Prostate gland (tissue), 2 donors: ENCODE measurements at regions not wholly inside any gene's neighbourhood (a gene's known extent, or its start where the extent isn't known, plus 50 kb on each side); places are given as distances from the start of the nearest gene placed in this dataset.

Experiments used
- DNase-seq: peaks from one replicate; pipeline ENCODE4 v3.0.0-alpha.2; 2019; ENCODE audit warnings: low spot score
- H3K27ac ChIP-seq, 2 donors: fragments of 200-600 bp; sonication (generic); 2 replicates each; pipeline ENCODE4 v1.5.1; 2017 to 2019
- H3K27me3 ChIP-seq: fragments of 200-600 bp; sonication (generic); replicated peaks from 2 replicates; pipeline ENCODE4 v1.5.1; 2019; ENCODE audit not compliant: insufficient read depth
- H3K36me3 ChIP-seq, 2 donors: fragments of 200-600 bp; sonication (generic); 1 replicate in 1 of 2; 2 replicates in 1 of 2; pipeline versions ENCODE4 v1.5.1 to v1.8.1; 2017 to 2019
- H3K4me1 ChIP-seq: fragments of 200-600 bp; sonication (generic); replicated peaks from 2 replicates; pipeline ENCODE4 v1.5.1; 2019
- H3K4me3 ChIP-seq, 2 donors: fragments of 200-600 bp; sonication (generic); 2 replicates each; pipeline ENCODE4 v1.5.1; 2017 to 2019
- H3K9me3 ChIP-seq: fragments of 200-600 bp; sonication (generic); 2 replicates; pipeline ENCODE4 v1.5.1; 2017
- POLR2A ChIP-seq: fragments of 450-650 bp; IDR thresholded peaks from one replicate; pipeline ENCODE4 v1.6.1; 2016; ENCODE audit warnings: antibody characterized with exemption, mild to moderate bottlenecking
- POLR2AphosphoS5 ChIP-seq: sonication (generic); formaldehyde crosslinking; IDR thresholded peaks from one replicate; pipeline ENCODE4 v1.6.1; 2017; ENCODE audit warnings: antibody characterized with exemption
- WGBS: methylation state at CpG from one replicate; pipeline ENCODE4 v1.1.5; 2018; 5-methylcytosine and 5-hydroxymethylcytosine counted together
- intact Hi-C: fragments of 100-400 bp; cut with DNase I; formaldehyde crosslinking; loops from one replicate; pipeline ENCODE4 v1.14.2; 2022
- TF ChIP-seq, protein P1 (sequence below), 4 experiments: fragments of 200-600 bp in 2 of 4; fragments of 450-650 bp in 2 of 4; sonication (generic) in 2 of 4; IDR thresholded peaks; 1 replicate in 3 of 4; 2 replicates in 1 of 4; pipeline ENCODE4 v1.5.1; 2016 to 2019; ENCODE audit warnings: antibody characterized with exemption in 4 of 4, mild to moderate bottlenecking in 2 of 4, moderate library complexity in 2 of 4

DNA sequence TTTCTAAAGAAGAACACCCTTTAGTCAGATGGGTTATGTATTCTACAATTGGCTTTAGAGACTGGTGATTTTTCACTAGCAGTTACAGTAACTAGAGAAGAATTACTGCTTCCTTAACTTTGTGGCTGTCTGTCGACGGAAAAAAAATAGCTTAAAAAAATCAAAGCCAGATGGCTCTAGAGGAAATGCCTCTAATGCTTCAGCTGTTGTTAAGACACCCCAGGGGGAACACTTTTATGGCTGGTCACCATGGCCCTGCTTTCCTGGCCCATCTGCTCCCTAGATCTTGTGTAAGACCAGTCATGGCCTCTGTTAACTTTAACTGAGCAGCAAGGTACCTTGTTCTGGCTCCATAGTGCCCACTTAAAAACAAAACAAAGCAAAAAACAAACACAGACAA lies 198.6 kb upstream of the PLSCR5 start:
- no peak overlapping the region for H3K27ac ChIP-seq
- no peaks in the 10 kb centered on the region for H3K27me3 ChIP-seq
- H3K4me3 ChIP-seq = no peak overlapping the region
- H3K4me1 ChIP-seq = no peaks in the 10 kb centered on the region
- intact Hi-C loops = no loop called here
- no peaks in the 10 kb centered on the region for H3K9me3 ChIP-seq
- no peaks in the 10 kb centered on the region for H3K36me3 ChIP-seq
- WGBS = 54% methylated on average over 2 of the region's 2 CpGs
- no peak for DNase-seq
- TF ChIP-seq, protein P1, sequence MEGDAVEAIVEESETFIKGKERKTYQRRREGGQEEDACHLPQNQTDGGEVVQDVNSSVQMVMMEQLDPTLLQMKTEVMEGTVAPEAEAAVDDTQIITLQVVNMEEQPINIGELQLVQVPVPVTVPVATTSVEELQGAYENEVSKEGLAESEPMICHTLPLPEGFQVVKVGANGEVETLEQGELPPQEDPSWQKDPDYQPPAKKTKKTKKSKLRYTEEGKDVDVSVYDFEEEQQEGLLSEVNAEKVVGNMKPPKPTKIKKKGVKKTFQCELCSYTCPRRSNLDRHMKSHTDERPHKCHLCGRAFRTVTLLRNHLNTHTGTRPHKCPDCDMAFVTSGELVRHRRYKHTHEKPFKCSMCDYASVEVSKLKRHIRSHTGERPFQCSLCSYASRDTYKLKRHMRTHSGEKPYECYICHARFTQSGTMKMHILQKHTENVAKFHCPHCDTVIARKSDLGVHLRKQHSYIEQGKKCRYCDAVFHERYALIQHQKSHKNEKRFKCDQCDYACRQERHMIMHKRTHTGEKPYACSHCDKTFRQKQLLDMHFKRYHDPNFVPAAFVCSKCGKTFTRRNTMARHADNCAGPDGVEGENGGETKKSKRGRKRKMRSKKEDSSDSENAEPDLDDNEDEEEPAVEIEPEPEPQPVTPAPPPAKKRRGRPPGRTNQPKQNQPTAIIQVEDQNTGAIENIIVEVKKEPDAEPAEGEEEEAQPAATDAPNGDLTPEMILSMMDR (IDR thresholded peaks at IDR 0.05) = no peak
- TF ChIP-seq POLR2AphosphoS5 (no peak), POLR2A (no peak)

DNA sequence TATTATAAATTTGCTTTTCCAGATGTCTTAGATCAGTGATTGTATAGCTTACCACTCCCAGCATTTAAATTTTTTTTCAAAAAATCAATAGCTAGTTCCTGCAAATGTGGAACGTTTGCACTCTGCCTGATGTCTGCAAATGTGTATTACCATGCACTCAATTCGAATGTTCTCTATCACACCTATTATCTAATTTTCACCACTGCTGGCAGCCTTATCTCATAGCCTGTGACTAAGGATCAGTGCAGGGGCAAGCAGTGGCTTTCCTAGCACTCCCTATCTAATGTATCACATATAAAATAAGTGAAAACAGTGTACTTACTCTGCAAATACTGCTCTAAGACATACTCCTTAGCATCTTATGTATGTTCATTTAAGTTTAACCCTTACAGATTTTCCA lies 196.3 kb upstream of the PLSCR5 start:
- TF ChIP-seq POLR2AphosphoS5 (no peak), POLR2A (no peak)
- H3K4me1 ChIP-seq = no peaks in the 10 kb centered on the region
- H3K36me3 ChIP-seq = no peaks in the 10 kb centered on the region
- no peak overlapping the region for H3K4me3 ChIP-seq
- no peaks in the 10 kb centered on the region for H3K27me3 ChIP-seq
- H3K9me3 ChIP-seq = no peaks in the 10 kb centered on the region
- no peak overlapping the region for H3K27ac ChIP-seq
- WGBS = 17% methylated on average over 2 of the region's 2 CpGs
- DNase-seq = no peak
- intact Hi-C loops = no loop called here

DNA sequence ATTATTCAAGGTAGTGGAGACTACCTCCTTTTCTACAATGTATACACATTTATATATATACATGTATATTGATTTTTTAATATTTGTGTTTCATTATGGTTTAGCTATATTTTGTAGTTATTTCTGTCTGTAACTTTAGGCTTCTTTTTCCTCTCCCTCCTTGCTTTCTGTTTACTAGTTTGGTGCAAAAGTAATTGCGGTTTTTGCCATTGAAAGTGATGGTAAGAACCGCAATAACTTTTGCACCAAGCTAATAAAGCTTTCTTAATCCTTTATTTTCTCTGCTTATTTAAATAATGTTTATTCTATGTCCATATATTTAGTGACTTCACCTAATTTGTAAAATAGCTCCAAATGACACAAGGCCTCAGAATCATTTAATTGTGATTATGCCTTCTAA lies 195.3 kb upstream of the PLSCR5 start:
- DNase-seq = no peak
- no peak overlapping the region for H3K4me3 ChIP-seq
- no peaks in the 10 kb centered on the region for H3K36me3 ChIP-seq
- TF ChIP-seq, protein P1 (IDR thresholded peaks at IDR 0.05) = no peak
- TF ChIP-seq POLR2AphosphoS5 = no peak
- no peak for TF ChIP-seq POLR2A
- H3K27ac ChIP-seq = no peak overlapping the region
- intact Hi-C loops = no loop called here
- no peaks in the 10 kb centered on the region for H3K4me1 ChIP-seq
- H3K27me3 ChIP-seq = no peaks in the 10 kb centered on the region
- WGBS = 70% methylated on average over 2 of the region's 2 CpGs
- no peaks in the 10 kb centered on the region for H3K9me3 ChIP-seq

DNA sequence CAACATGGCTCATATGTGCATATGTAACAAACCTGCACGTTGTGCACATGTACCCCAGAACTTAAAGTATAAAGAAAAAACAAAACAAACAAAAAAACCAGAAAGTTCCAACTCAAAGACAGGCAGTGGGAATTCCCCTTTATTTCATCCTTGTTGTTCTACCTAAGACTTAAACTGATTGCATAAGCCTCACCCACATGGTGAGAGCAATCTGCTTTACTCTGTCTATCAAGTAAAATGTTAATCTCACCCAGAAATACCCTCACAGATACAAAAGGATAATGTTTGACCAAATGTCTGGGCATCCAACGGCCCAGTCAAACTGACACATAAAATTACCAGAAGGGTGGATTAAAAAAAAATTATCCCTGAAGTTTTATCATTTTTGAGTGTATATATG lies 190.9 kb upstream of the PLSCR5 start:
- Histone ChIP-seq H3K9me3 (no peaks in the 10 kb centered on the region), H3K4me1 (no peaks in the 10 kb centered on the region), H3K4me3 (no peak overlapping the region), H3K27me3 (no peaks in the 10 kb centered on the region), H3K27ac (no peak overlapping the region), H3K36me3 (no peaks in the 10 kb centered on the region)
- 49% methylated on average over 2 of the region's 2 CpGs for WGBS
- intact Hi-C loops = no loop called here
- TF ChIP-seq POLR2A = no peak
- TF ChIP-seq, protein P1 (IDR thresholded peaks at IDR 0.05) = no peak
- no peak for TF ChIP-seq POLR2AphosphoS5
- DNase-seq = no peak

DNA sequence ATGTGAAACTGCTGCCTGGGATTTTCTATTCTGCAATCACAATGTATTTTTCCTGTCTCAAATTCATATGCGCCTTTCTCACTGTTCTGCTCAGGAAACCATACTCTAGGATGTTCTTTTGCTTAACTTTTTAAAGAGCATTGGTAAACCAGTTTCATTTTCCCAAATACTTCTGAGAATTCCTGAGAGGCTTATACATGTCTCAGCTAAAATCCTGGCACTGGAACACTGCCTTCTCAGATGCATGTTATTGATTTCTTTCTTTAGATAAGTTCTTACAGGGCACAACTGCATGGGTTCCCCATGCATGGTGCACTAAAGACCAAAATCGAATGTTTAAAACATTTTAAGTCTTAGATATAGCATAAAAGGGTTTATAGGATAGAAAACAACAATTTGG lies 178.3 kb upstream of the PLSCR5 start:
- H3K9me3 ChIP-seq = no peaks in the 10 kb centered on the region
- TF ChIP-seq, protein P1 (IDR thresholded peaks at IDR 0.05) = no peak
- TF ChIP-seq POLR2A = no peak
- no peak for TF ChIP-seq POLR2AphosphoS5
- H3K4me1 ChIP-seq = no peaks in the 10 kb centered on the region
- H3K36me3 ChIP-seq = no peaks in the 10 kb centered on the region
- intact Hi-C loops = no loop called here
- no peaks in the 10 kb centered on the region for H3K27me3 ChIP-seq
- 79% methylated on average over 2 of the region's 2 CpGs for WGBS
- no peak overlapping the region for H3K4me3 ChIP-seq
- H3K27ac ChIP-seq = no peak overlapping the region
- no peak for DNase-seq
